Esophagus muscularis mucosa (tissue), 4 donors: ENCODE measurements at regions not wholly inside any gene's neighbourhood (a gene's known extent, or its start where the extent isn't known, plus 50 kb on each side); places are given as distances from the start of the nearest gene placed in this dataset.

Experiments used
- DNase-seq: peaks from one replicate; pipeline ENCODE4 v3.0.0-alpha.2; 2017; ENCODE audit errors: extremely low spot score
- H3K27ac ChIP-seq, 4 donors: fragments of 200-600 bp; sonication (generic); replicated peaks in 1 of 4; 1 replicate in 3 of 4; 2 replicates in 1 of 4; pipeline ENCODE4 v1.5.1; 2016 to 2019; ENCODE audit warnings: mild to moderate bottlenecking in 1 of 4
- H3K27me3 ChIP-seq, 4 donors: fragments of 200-600 bp; sonication (generic); one replicate each; pipeline versions ENCODE4 v1.5.1 to v1.6.0; 2016 to 2019
- H3K36me3 ChIP-seq, 4 donors: fragments of 200-600 bp; sonication (generic); one replicate each; pipeline ENCODE4 v1.5.1; 2016 to 2019
- H3K4me1 ChIP-seq, 4 donors: fragments of 200-600 bp; sonication (generic); one replicate each; pipeline ENCODE4 v1.5.1; 2016 to 2019
- H3K4me3 ChIP-seq, 4 donors: fragments of 200-600 bp; sonication (generic); 1 replicate in 2 of 4; 2 replicates in 2 of 4; pipeline ENCODE4 v1.5.1; 2016 to 2019; ENCODE audit warnings: mild to moderate bottlenecking in 4 of 4, moderate library complexity in 1 of 4
- H3K9me3 ChIP-seq, 4 donors: fragments of 200-600 bp; sonication (generic); 1 replicate in 3 of 4; 2 replicates in 1 of 4; pipeline ENCODE4 v1.5.1; 2016 to 2019
- POLR2A ChIP-seq: fragments of 450-650 bp; IDR thresholded peaks from one replicate; pipeline ENCODE4 v1.6.1; 2017; ENCODE audit warnings: antibody characterized with exemption, moderate library complexity, mild to moderate bottlenecking, low read depth
- WGBS: methylation state at CpG from one replicate; pipeline ENCODE4 v1.1.5; 2018; 5-methylcytosine and 5-hydroxymethylcytosine counted together
- intact Hi-C: fragments of 100-400 bp; cut with DNase I; formaldehyde crosslinking; loops from one replicate; pipeline ENCODE4 v1.15.1; 2023

GRCh38 chr6:89013438-89013837 is 50.0 kb upstream of the RNGTT start:
- Histone ChIP-seq H3K4me3 (no peak overlapping the region), H3K4me1 (peaks cover 0 to 3% (median under 1%) of the 10 kb centered on the region in 4 donors), H3K27ac (no peak overlapping the region), H3K27me3 (no peaks in the 10 kb centered on the region), H3K9me3 (no peaks in the 10 kb centered on the region), H3K36me3 (no peaks in the 10 kb centered on the region)
- no peak for DNase-seq
- no peak for TF ChIP-seq POLR2A
- 88% methylated on average over 5 of the region's 5 CpGs for WGBS
- intact Hi-C loops = no loop called here
